ENCODE measurements at regions not wholly inside any gene's neighbourhood (a gene's known extent, or its start where the extent isn't known, plus 50 kb on each side); places are given as distances from the start of the nearest gene placed in this dataset.

- no peak for TF ChIP-seq EGR1 (IDR thresholded peaks at IDR 0.05; ENCODE audit: low read depth)
- TF ChIP-seq, protein P1, sequence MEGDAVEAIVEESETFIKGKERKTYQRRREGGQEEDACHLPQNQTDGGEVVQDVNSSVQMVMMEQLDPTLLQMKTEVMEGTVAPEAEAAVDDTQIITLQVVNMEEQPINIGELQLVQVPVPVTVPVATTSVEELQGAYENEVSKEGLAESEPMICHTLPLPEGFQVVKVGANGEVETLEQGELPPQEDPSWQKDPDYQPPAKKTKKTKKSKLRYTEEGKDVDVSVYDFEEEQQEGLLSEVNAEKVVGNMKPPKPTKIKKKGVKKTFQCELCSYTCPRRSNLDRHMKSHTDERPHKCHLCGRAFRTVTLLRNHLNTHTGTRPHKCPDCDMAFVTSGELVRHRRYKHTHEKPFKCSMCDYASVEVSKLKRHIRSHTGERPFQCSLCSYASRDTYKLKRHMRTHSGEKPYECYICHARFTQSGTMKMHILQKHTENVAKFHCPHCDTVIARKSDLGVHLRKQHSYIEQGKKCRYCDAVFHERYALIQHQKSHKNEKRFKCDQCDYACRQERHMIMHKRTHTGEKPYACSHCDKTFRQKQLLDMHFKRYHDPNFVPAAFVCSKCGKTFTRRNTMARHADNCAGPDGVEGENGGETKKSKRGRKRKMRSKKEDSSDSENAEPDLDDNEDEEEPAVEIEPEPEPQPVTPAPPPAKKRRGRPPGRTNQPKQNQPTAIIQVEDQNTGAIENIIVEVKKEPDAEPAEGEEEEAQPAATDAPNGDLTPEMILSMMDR (IDR thresholded peaks at IDR 0.05 in 2 of 3, conservative IDR thresholded peaks at IDR 0.05 in 1 of 3; ENCODE audit: borderline replicate concordance in 1 of 3, insufficient read depth in 1 of 3, low read depth in 2 of 3, low read length in 2 of 3) = no peak
- TF ChIP-seq, protein P2, sequence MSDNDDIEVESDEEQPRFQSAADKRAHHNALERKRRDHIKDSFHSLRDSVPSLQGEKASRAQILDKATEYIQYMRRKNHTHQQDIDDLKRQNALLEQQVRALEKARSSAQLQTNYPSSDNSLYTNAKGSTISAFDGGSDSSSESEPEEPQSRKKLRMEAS (IDR thresholded peaks at IDR 0.05) = no peak
Observed at GRCh38 chr3:27573138-27573537, 89.0 kb upstream of the SLC4A7 start.
